ENCODE measurements at regions not wholly inside any gene's neighbourhood (a gene's known extent, or its start where the extent isn't known, plus 50 kb on each side); places are given as distances from the start of the nearest gene placed in this dataset.

DNA sequence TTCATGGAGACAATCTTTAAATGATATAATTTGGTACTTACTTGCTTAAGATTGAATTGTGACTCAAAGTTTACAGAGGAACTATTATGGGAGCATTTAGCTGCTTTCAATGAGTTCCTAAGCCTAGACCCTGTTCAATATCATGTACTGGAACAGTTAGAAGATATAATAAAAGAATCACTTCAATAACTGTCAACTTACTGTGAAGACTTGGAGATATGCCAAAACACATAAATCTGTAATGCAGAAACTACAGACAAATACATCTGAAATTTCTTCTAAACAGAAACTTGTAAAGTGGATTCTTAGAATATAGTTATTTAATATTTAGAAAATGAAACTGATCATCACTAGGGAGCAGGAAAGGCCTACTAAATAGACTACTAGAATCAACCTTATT, 259.3 kb downstream of the HLX start:
- no peaks in the 10 kb centered on the region for H3K9me3 ChIP-seq (ENCODE audit: severe bottlenecking)
- ATAC-seq (ENCODE audit: low read depth) = no peak
- H3K4me3 ChIP-seq (ENCODE audit: severe bottlenecking) = no peak overlapping the region
- no peaks in the 10 kb centered on the region for H3K4me1 ChIP-seq (ENCODE audit: insufficient read depth, poor library complexity, severe bottlenecking)
- no peak for TF ChIP-seq CTCF (IDR thresholded peaks at IDR 0.05; ENCODE audit: poor library complexity, severe bottlenecking)
- DNase-seq (ENCODE audit: low spot score) = no peak
- H3K27ac ChIP-seq (ENCODE audit: poor library complexity, severe bottlenecking) = no peak overlapping the region
- no peaks in the 10 kb centered on the region for H3K36me3 ChIP-seq (ENCODE audit: low read depth)
- no peaks in the 10 kb centered on the region for H3K27me3 ChIP-seq (ENCODE audit: insufficient read depth, poor library complexity, severe bottlenecking)

DNA sequence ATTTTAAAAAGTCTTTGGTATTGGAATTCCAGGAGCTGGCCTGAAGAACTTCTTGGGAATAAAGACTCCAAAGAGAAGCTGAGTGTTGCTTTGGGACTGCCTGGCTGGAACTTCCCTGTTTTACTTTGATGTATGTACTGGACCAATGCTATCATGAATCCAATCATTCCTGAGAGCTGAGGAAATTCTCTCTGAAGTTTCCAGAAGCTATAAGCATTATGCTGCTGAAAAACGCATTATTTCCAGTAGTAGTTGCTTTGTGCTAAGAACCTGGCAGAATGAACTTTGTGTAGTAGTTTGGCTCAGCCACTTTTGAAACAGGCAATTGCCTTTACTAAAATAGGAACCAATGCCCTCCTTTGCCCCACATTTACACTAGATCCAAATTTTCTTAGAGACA, 260.7 kb downstream of the HLX start:
- ATAC-seq (ENCODE audit: low read depth) = no peak
- no peaks in the 10 kb centered on the region for H3K4me1 ChIP-seq (ENCODE audit: insufficient read depth, poor library complexity, severe bottlenecking)
- no peak for TF ChIP-seq CTCF (IDR thresholded peaks at IDR 0.05; ENCODE audit: poor library complexity, severe bottlenecking)

DNA sequence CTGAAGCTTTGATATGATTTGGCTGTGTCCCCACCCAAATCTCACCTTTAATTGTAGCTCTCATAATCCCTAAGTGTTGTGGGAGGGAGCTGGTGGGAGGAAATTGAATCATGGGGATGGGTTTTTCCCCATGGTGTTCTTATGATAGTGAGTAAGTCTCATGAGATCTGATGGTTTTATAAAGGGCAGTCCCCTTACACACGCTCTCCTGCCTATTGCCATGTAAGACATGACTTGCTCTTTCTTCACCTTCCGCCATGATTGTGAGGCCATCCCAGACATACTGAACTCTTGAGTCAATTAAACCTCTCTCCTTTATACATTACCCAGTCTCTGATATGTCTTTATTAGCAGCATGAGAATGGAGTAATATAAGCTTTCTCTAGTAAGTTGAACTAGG, 261.9 kb downstream of the HLX start:
- H3K27ac ChIP-seq (ENCODE audit: poor library complexity, severe bottlenecking) = no peak overlapping the region
- H3K9me3 ChIP-seq (ENCODE audit: severe bottlenecking) = no peaks in the 10 kb centered on the region
- no peaks in the 10 kb centered on the region for H3K4me1 ChIP-seq (ENCODE audit: insufficient read depth, poor library complexity, severe bottlenecking)
- ATAC-seq (ENCODE audit: low read depth) (no peak), DNase-seq (ENCODE audit: low spot score) (no peak)
- no peaks in the 10 kb centered on the region for H3K27me3 ChIP-seq (ENCODE audit: insufficient read depth, poor library complexity, severe bottlenecking)
- no peaks in the 10 kb centered on the region for H3K36me3 ChIP-seq (ENCODE audit: low read depth)
- H3K4me3 ChIP-seq (ENCODE audit: severe bottlenecking) = no peak overlapping the region
- TF ChIP-seq CTCF (IDR thresholded peaks at IDR 0.05; ENCODE audit: poor library complexity, severe bottlenecking) = no peak

More for the DNA sequence above, 260.7 kb downstream of the HLX start:
- H3K4me3 ChIP-seq (ENCODE audit: severe bottlenecking) = no peak overlapping the region
- H3K27me3 ChIP-seq (ENCODE audit: insufficient read depth, poor library complexity, severe bottlenecking) = no peaks in the 10 kb centered on the region
- no peak overlapping the region for H3K27ac ChIP-seq (ENCODE audit: poor library complexity, severe bottlenecking)
- H3K36me3 ChIP-seq (ENCODE audit: low read depth) = no peaks in the 10 kb centered on the region
- no peaks in the 10 kb centered on the region for H3K9me3 ChIP-seq (ENCODE audit: severe bottlenecking)
- DNase-seq (ENCODE audit: low spot score) = no peak

GRCh38 chr1:221141606-221142285, 262.5 kb downstream of the HLX start:
- no peaks in the 10 kb centered on the region for H3K36me3 ChIP-seq (ENCODE audit: low read depth)
- ATAC-seq (ENCODE audit: low read depth) (no peak), DNase-seq (ENCODE audit: low spot score) (no peak)
- no peak for TF ChIP-seq CTCF (IDR thresholded peaks at IDR 0.05; ENCODE audit: poor library complexity, severe bottlenecking)
- no peaks in the 10 kb centered on the region for H3K27me3 ChIP-seq (ENCODE audit: insufficient read depth, poor library complexity, severe bottlenecking)
- H3K4me1 ChIP-seq (ENCODE audit: insufficient read depth, poor library complexity, severe bottlenecking) = no peaks in the 10 kb centered on the region
- H3K4me3 ChIP-seq (ENCODE audit: severe bottlenecking) = no peak overlapping the region
- H3K9me3 ChIP-seq (ENCODE audit: severe bottlenecking) = no peaks in the 10 kb centered on the region
- no peak overlapping the region for H3K27ac ChIP-seq (ENCODE audit: poor library complexity, severe bottlenecking)

- Histone ChIP-seq H3K36me3 (ENCODE audit: low read depth) (no peaks in the 10 kb centered on the region), H3K27me3 (ENCODE audit: insufficient read depth, poor library complexity, severe bottlenecking) (no peaks in the 10 kb centered on the region), H3K4me1 (ENCODE audit: insufficient read depth, poor library complexity, severe bottlenecking) (no peaks in the 10 kb centered on the region), H3K4me3 (ENCODE audit: severe bottlenecking) (no peak overlapping the region), H3K9me3 (ENCODE audit: severe bottlenecking) (no peaks in the 10 kb centered on the region), H3K27ac (ENCODE audit: poor library complexity, severe bottlenecking) (no peak overlapping the region)
- no peak for TF ChIP-seq CTCF (IDR thresholded peaks at IDR 0.05; ENCODE audit: poor library complexity, severe bottlenecking)
- no peak for DNase-seq (ENCODE audit: low spot score)
- no peak for ATAC-seq (ENCODE audit: low read depth)
Measured at GRCh38 chr1:221148660-221149059, 269.4 kb downstream of the HLX start.

Data from RWPE2 (cell line).